Cardiac muscle cell (in vitro differentiated cells and primary cell): ENCODE measurements at regions not wholly inside any gene's neighbourhood (a gene's known extent, or its start where the extent isn't known, plus 50 kb on each side); places are given as distances from the start of the nearest gene placed in this dataset.

ENCODE experiments used
- DNase-seq, 2 donors: peaks; one replicate each; pipeline versions ENCODE4 v3.0.0 to v3.0.0-alpha.2; 2010 to 2017; ENCODE audit warnings: low read depth in 1 of 2, low spot score in 1 of 2
- H3K27ac ChIP-seq: fragments of 200-600 bp; sonication (generic); 2 replicates; pipeline ENCODE4 v1.5.1; 2016
- H3K27me3 ChIP-seq: fragments of 200-600 bp; sonication (generic); 2 replicates; pipeline ENCODE4 v1.6.0; 2016; ENCODE audit warnings: control low read depth
- H3K36me3 ChIP-seq: fragments of 200-600 bp; sonication (generic); 2 replicates; pipeline ENCODE4 v1.5.1; 2016; ENCODE audit warnings: control low read depth
- H3K4me1 ChIP-seq: fragments of 200-600 bp; sonication (generic); 2 replicates; pipeline ENCODE4 v1.8.1; 2017; ENCODE audit warnings: low read depth, mild to moderate bottlenecking, mixed run types
- H3K4me3 ChIP-seq: fragments of 200-600 bp; sonication (generic); 2 replicates; pipeline ENCODE4 v1.5.1; 2016; ENCODE audit warnings: mild to moderate bottlenecking
- H3K9me3 ChIP-seq: fragments of 200-600 bp; sonication (generic); 2 replicates; pipeline ENCODE4 v1.5.1; 2017; ENCODE audit warnings: low read depth, mild to moderate bottlenecking, control low read depth
- CTCF ChIP-seq: IDR thresholded peaks from 2 replicates; pipeline ENCODE4 v1.5.1; 2012; ENCODE audit warnings: low read depth, mild to moderate bottlenecking, low read length

GRCh38 chr5:124160265-124160664, 586.2 kb downstream of the ZNF608 start:
- no peaks in the 10 kb centered on the region for H3K27me3 ChIP-seq
- H3K27ac ChIP-seq: no peak overlapping the region
- H3K4me3 ChIP-seq: no peak overlapping the region
- no peaks in the 10 kb centered on the region for H3K9me3 ChIP-seq
- H3K4me1 ChIP-seq: peaks cover 13% of the 10 kb centered on the region
- no peaks in the 10 kb centered on the region for H3K36me3 ChIP-seq
- no peak for TF ChIP-seq CTCF
- no peak for DNase-seq

GRCh38 chr5:124157320-124157719, 589.1 kb downstream of the ZNF608 start:
- Histone ChIP-seq H3K4me1 (peaks cover 1% of the 10 kb centered on the region), H3K4me3 (no peak overlapping the region), H3K27me3 (no peaks in the 10 kb centered on the region), H3K36me3 (no peaks in the 10 kb centered on the region), H3K9me3 (no peaks in the 10 kb centered on the region), H3K27ac (no peak overlapping the region)
- TF ChIP-seq CTCF: no peak
- DNase-seq: no peak

GRCh38 chr5:124156415-124156996, 589.9 kb downstream of the ZNF608 start:
- no peak overlapping the region for H3K27ac ChIP-seq
- H3K4me1 ChIP-seq: no peaks in the 10 kb centered on the region
- DNase-seq: peak in 1 of 2 donors; percentile 66
- no peak overlapping the region for H3K4me3 ChIP-seq
- no peaks in the 10 kb centered on the region for H3K27me3 ChIP-seq
- TF ChIP-seq CTCF: no peak
- H3K36me3 ChIP-seq: no peaks in the 10 kb centered on the region
- no peaks in the 10 kb centered on the region for H3K9me3 ChIP-seq

- Histone ChIP-seq H3K27me3 (no peaks in the 10 kb centered on the region), H3K9me3 (no peaks in the 10 kb centered on the region), H3K4me3 (no peak overlapping the region), H3K4me1 (no peaks in the 10 kb centered on the region), H3K36me3 (no peaks in the 10 kb centered on the region), H3K27ac (no peak overlapping the region)
- no peak for TF ChIP-seq CTCF
- no peak for DNase-seq
Measured at GRCh38 chr5:124154714-124155113, 591.7 kb downstream of the ZNF608 start.

- no peaks in the 10 kb centered on the region for H3K36me3 ChIP-seq
- no peak for TF ChIP-seq CTCF
- H3K9me3 ChIP-seq: no peaks in the 10 kb centered on the region
- no peaks in the 10 kb centered on the region for H3K4me1 ChIP-seq
- no peak overlapping the region for H3K27ac ChIP-seq
- no peaks in the 10 kb centered on the region for H3K27me3 ChIP-seq
- H3K4me3 ChIP-seq: no peak overlapping the region
- DNase-seq: no peak
Measured at GRCh38 chr5:124153588-124153987, 592.9 kb downstream of the ZNF608 start.

- no peak for TF ChIP-seq CTCF
- Histone ChIP-seq H3K4me3 (no peak overlapping the region), H3K4me1 (no peaks in the 10 kb centered on the region), H3K27me3 (no peaks in the 10 kb centered on the region), H3K27ac (no peak overlapping the region), H3K36me3 (no peaks in the 10 kb centered on the region), H3K9me3 (no peaks in the 10 kb centered on the region)
- DNase-seq: no peak
Measured at GRCh38 chr5:124148574-124148973, 597.9 kb downstream of the ZNF608 start.
